H9 (cell line): ENCODE measurements at regions not wholly inside any gene's neighbourhood (a gene's known extent, or its start where the extent isn't known, plus 50 kb on each side); places are given as distances from the start of the nearest gene placed in this dataset.

Source experiments
- DNase-seq: peaks from one replicate; pipeline ENCODE4 v3.0.0-alpha.2; 2017
- H2AFZ ChIP-seq: one replicate; pipeline ENCODE4 v1.6.1; 2013; ENCODE audit warnings: mild to moderate bottlenecking, low read length, control low read depth, moderate library complexity
- H2AK5ac ChIP-seq: 2 replicates; pipeline ENCODE4 v1.6.1; 2013; ENCODE audit warnings: low read length, control low read depth, mixed read lengths; ENCODE audit not compliant: insufficient read length
- H2BK120ac ChIP-seq: one replicate; pipeline ENCODE4 v1.6.1; 2013; ENCODE audit warnings: low read depth, mild to moderate bottlenecking, low read length, control low read depth, inconsistent platforms; ENCODE audit not compliant: poor library complexity, severe bottlenecking
- H2BK12ac ChIP-seq: 2 replicates; pipeline ENCODE4 v1.6.1; 2013; ENCODE audit warnings: low read length, control low read depth, mixed read lengths, low read depth; ENCODE audit not compliant: insufficient read length
- H2BK15ac ChIP-seq: 2 replicates; pipeline ENCODE4 v1.6.1; 2013; ENCODE audit warnings: low read depth, low read length, control low read depth
- H2BK20ac ChIP-seq: one replicate; pipeline ENCODE4 v1.6.1; 2013; ENCODE audit warnings: low read depth, mild to moderate bottlenecking, low read length, control low read depth, inconsistent platforms; ENCODE audit not compliant: poor library complexity, severe bottlenecking
- H2BK5ac ChIP-seq: 2 replicates; pipeline ENCODE4 v1.6.1; 2013; ENCODE audit warnings: low read length, control low read depth, mixed read lengths; ENCODE audit not compliant: insufficient read length
- H3K14ac ChIP-seq: 2 replicates; pipeline ENCODE4 v1.6.1; 2013; ENCODE audit warnings: low read length, control low read depth; ENCODE audit not compliant: insufficient read depth
- H3K18ac ChIP-seq: 2 replicates; pipeline ENCODE4 v1.6.1; 2013; ENCODE audit warnings: low read depth, mild to moderate bottlenecking, mixed read lengths, low read length, control low read depth; ENCODE audit not compliant: insufficient read length
- H3K23ac ChIP-seq: 2 replicates; pipeline ENCODE4 v1.6.1; 2013; ENCODE audit warnings: low read length, control low read depth, mixed read lengths, low read depth; ENCODE audit not compliant: insufficient read length
- H3K23me2 ChIP-seq: 2 replicates; pipeline ENCODE4 v1.6.1; 2013; ENCODE audit warnings: low read depth, mild to moderate bottlenecking, mixed read lengths, low read length, control low read depth; ENCODE audit not compliant: insufficient read length, poor library complexity, severe bottlenecking
- H3K27ac ChIP-seq: 2 replicates; pipeline ENCODE4 v1.5.1; 2013; ENCODE audit warnings: low read length, control low read depth, mixed read lengths, low read depth; ENCODE audit not compliant: insufficient read length
- H3K27me3 ChIP-seq: 2 replicates; pipeline ENCODE4 v1.6.1; 2013; ENCODE audit warnings: low read length, control low read depth, inconsistent platforms; ENCODE audit not compliant: insufficient read depth
- H3K4ac ChIP-seq: 2 replicates; pipeline ENCODE4 v1.6.1; 2013; ENCODE audit warnings: low read depth, mild to moderate bottlenecking, control low read depth, inconsistent platforms, low read length, moderate library complexity
- H3K4me1 ChIP-seq: 2 replicates; pipeline ENCODE4 v1.6.1; 2013; ENCODE audit warnings: low read length, control low read depth, inconsistent platforms; ENCODE audit not compliant: insufficient read depth
- H3K4me2 ChIP-seq: 2 replicates; pipeline ENCODE4 v1.6.1; 2013; ENCODE audit warnings: low read length, control low read depth, mixed read lengths; ENCODE audit not compliant: insufficient read length, insufficient read depth
- H3K56ac ChIP-seq: 2 replicates; pipeline ENCODE4 v1.6.1; 2013; ENCODE audit warnings: low read depth, mild to moderate bottlenecking, mixed read lengths, low read length, control low read depth; ENCODE audit not compliant: insufficient read length
- H3K79me1 ChIP-seq: 2 replicates; pipeline ENCODE4 v1.6.1; 2013; ENCODE audit warnings: low read depth, mild to moderate bottlenecking, moderate library complexity, low read length, control low read depth, inconsistent platforms; ENCODE audit not compliant: insufficient read depth, poor library complexity, severe bottlenecking
- H3K79me2 ChIP-seq: 2 replicates; pipeline ENCODE4 v1.6.1; 2013; ENCODE audit warnings: low read length, control low read depth, inconsistent platforms; ENCODE audit not compliant: insufficient read depth
- H3K9ac ChIP-seq: 2 replicates; pipeline ENCODE4 v1.6.1; 2013; ENCODE audit warnings: low read length, control low read depth, mixed read lengths; ENCODE audit not compliant: insufficient read length; ENCODE audit errors: extremely low read depth
- H3K9me3 ChIP-seq: one replicate; pipeline ENCODE4 v1.6.1; 2013; ENCODE audit warnings: low read depth, low read length, inconsistent platforms; ENCODE audit not compliant: control insufficient read depth
- H3T11ph ChIP-seq: one replicate; pipeline ENCODE4 v1.6.1; 2013; ENCODE audit warnings: mild to moderate bottlenecking, low read length, control low read depth, inconsistent platforms
- H4K20me1 ChIP-seq: one replicate; pipeline ENCODE4 v1.6.1; 2013; ENCODE audit not compliant: control insufficient read depth, insufficient read length, insufficient read depth
- H4K5ac ChIP-seq: 2 replicates; pipeline ENCODE4 v1.6.1; 2013; ENCODE audit warnings: low read depth, mild to moderate bottlenecking, mixed read lengths, low read length, control low read depth; ENCODE audit not compliant: insufficient read length
- H4K8ac ChIP-seq: replicated peaks from 2 replicates; pipeline ENCODE4 v1.6.1; 2013; ENCODE audit warnings: low read length, control low read depth, mixed read lengths, low read depth; ENCODE audit not compliant: insufficient read length
- H4K91ac ChIP-seq: 2 replicates; pipeline ENCODE4 v1.6.1; 2013; ENCODE audit warnings: low read depth, mild to moderate bottlenecking, moderate library complexity, mixed read lengths, low read length, control low read depth; ENCODE audit not compliant: insufficient read length
- H3K27ac Mint-ChIP-seq, 3 experiments: 2 replicates in 2 of 3; 3 replicates in 1 of 3; pipeline ENCODE4 v1.8.0; 2020 to 2021; ENCODE audit warnings: mixed read lengths in 3 of 3, mild to moderate bottlenecking in 1 of 3, moderate library complexity in 1 of 3
- H3K27me3 Mint-ChIP-seq: 2 replicates; pipeline ENCODE4 v1.8.0; 2021; ENCODE audit warnings: low read depth, mild to moderate bottlenecking, moderate library complexity, mixed read lengths
- H3K36me3 Mint-ChIP-seq, 3 experiments: 2 replicates in 2 of 3; 3 replicates in 1 of 3; pipeline ENCODE4 v1.8.0; 2020 to 2021; ENCODE audit warnings: low read depth in 3 of 3, mixed read lengths in 3 of 3; ENCODE audit not compliant: insufficient read depth in 1 of 3
- H3K4me1 Mint-ChIP-seq, 2 experiments: 2 replicates each; pipeline ENCODE4 v1.8.0; 2020; ENCODE audit warnings: mixed read lengths in 2 of 2
- H3K4me3 Mint-ChIP-seq, 2 experiments: 2 replicates in 1 of 2; 3 replicates in 1 of 2; pipeline ENCODE4 v1.8.0; 2020 to 2021; ENCODE audit warnings: mild to moderate bottlenecking in 2 of 2, mixed read lengths in 2 of 2, moderate library complexity in 1 of 2
- H3K9me3 Mint-ChIP-seq, 2 experiments: 2 replicates in 1 of 2; 3 replicates in 1 of 2; pipeline ENCODE4 v1.8.0; 2020; ENCODE audit warnings: mild to moderate bottlenecking in 2 of 2, mixed read lengths in 2 of 2, moderate library complexity in 1 of 2
- CTCF ChIP-seq: fragments of 200-600 bp; sonication (generic); conservative IDR thresholded peaks from 3 replicates; pipeline ENCODE4 v1.8.0; 2021; ENCODE audit warnings: antibody characterized with exemption, mild to moderate bottlenecking
- WGBS: extraction: QIAGEN DNeasy Blood & Tissue Kit; methylation state at CpG from one replicate; pipeline ENCODE4 v1.1.7; 2013; ENCODE audit warnings: missing lambda C conversion rate, low lambda C conversion rate, mixed read lengths; ENCODE audit not compliant: insufficient read length; ENCODE audit errors: extremely low coverage; 5-methylcytosine and 5-hydroxymethylcytosine counted together

DNA sequence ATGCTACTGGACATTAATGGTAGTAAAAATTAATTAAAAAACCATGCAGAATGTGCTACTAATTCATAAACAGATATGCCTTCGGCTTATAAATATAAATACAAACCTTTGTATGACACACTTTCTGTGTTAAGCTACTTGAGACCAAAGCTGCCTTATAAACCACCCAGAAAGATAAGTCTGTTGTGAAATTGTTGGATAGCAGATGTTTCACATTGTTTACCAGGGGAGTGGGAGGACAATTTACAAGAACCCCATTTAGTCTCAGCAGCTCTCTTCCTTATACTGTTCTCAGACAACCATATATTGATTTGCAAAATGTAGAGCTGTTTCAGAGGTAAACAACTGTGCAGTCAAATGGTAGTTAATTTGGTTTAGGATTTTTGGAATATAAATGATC, 524.4 kb downstream of the PRR16 start:
- Histone ChIP-seq H3K79me2 (no peaks in the 10 kb centered on the region), H2AFZ (no peak overlapping the region), H3K18ac (no peak overlapping the region), H3K27ac (no peak overlapping the region), H2BK12ac (no peak overlapping the region), H3K4ac (no peak overlapping the region), H2BK20ac (no peak overlapping the region), H3K14ac (no peak overlapping the region), H3K9ac (no peak overlapping the region), H3K56ac (no peak overlapping the region), H3K79me1 (no peaks in the 10 kb centered on the region), H3K4me2 (no peak overlapping the region), H2AK5ac (no peak overlapping the region), H4K5ac (no peak overlapping the region), H3K9me3 (no peaks in the 10 kb centered on the region), H3K23ac (no peak overlapping the region), H4K20me1 (no peaks in the 10 kb centered on the region), H3K4me1 (no peaks in the 10 kb centered on the region), H3T11ph (no peak overlapping the region), H3K23me2 (no peaks in the 10 kb centered on the region), H4K91ac (no peak overlapping the region), H3K27me3 (no peaks in the 10 kb centered on the region), H2BK5ac (no peak overlapping the region), H2BK120ac (no peak overlapping the region), H2BK15ac (no peak overlapping the region), H4K8ac (no peak overlapping the region)
- no peak for DNase-seq
- H3K4me3 Mint-ChIP-seq, result no peak overlapping the region
- no peaks in the 10 kb centered on the region for H3K9me3 Mint-ChIP-seq
- 0 out of 4 replicates have a peak, but pooled peaks cover 0 to 3% of the 10 kb centered on the region in 2 experiments for H3K4me1 Mint-ChIP-seq
- WGBS, result no CpG with 5 or more reads among the region's 1 CpG
- no peak overlapping the region for H3K27ac Mint-ChIP-seq
- TF ChIP-seq CTCF, result no peak
- no peaks in the 10 kb centered on the region for H3K27me3 Mint-ChIP-seq
- H3K36me3 Mint-ChIP-seq, result no peaks in the 10 kb centered on the region
